Activated T-helper 9 cell treated with anti-CD3 and anti-CD28 coated beads, Interleukin-2, amount 50 U/mL, for 16 hours (primary cell): ENCODE measurements at regions not wholly inside any gene's neighbourhood (a gene's known extent, or its start where the extent isn't known, plus 50 kb on each side); places are given as distances from the start of the nearest gene placed in this dataset.
"Not testable (repeated sequence)": the region's sequence is repeated elsewhere in the genome, so short reads cannot be mapped to it uniquely, and the experiment has no call there.

Experiments
- DNase-seq: peaks from one replicate; pipeline ENCODE4 v3.0.0-alpha.2; 2020; ENCODE audit warnings: low read depth

GRCh38 chr20:23299673-23300050, 50.9 kb upstream of the NXT1 start:
- no peak for DNase-seq

- no peak for DNase-seq
Observed at GRCh38 chr20:23298926-23299672, 51.5 kb upstream of the NXT1 start.

GRCh38 chr20:23298155-23298554, 52.4 kb upstream of the NXT1 start:
- no peak for DNase-seq

- DNase-seq = no peak
Observed at GRCh38 chr20:23296841-23297701, 53.5 kb upstream of the NXT1 start.

- no peak for DNase-seq
Observed at GRCh38 chr20:23295934-23296333, 54.7 kb upstream of the NXT1 start.

- no peak for DNase-seq
Observed at GRCh38 chr20:23294671-23295070, 55.9 kb upstream of the NXT1 start.

- DNase-seq = no peak
Observed at GRCh38 chr20:23294166-23294565, 56.4 kb upstream of the NXT1 start.

GRCh38 chr20:23293689-23294088, 56.9 kb upstream of the NXT1 start:
- no peak for DNase-seq

- not testable (repeated sequence) for DNase-seq
Observed at GRCh38 chr20:23292311-23292710, 58.3 kb upstream of the NXT1 start.

- DNase-seq = no peak
Observed at GRCh38 chr20:23291575-23292240, 58.9 kb upstream of the NXT1 start.

GRCh38 chr20:23290761-23291574, 59.6 kb upstream of the NXT1 start:
- DNase-seq = no peak

- DNase-seq = no peak
Observed at GRCh38 chr20:23289724-23290395, 60.7 kb upstream of the NXT1 start.

- no peak for DNase-seq
Observed at GRCh38 chr20:23289249-23289648, 61.3 kb upstream of the NXT1 start.

- DNase-seq = no peak
Observed at GRCh38 chr20:23287354-23288190, 63.0 kb upstream of the NXT1 start.

GRCh38 chr20:23286346-23286745, 64.2 kb upstream of the NXT1 start:
- no peak for DNase-seq

GRCh38 chr20:23285536-23285935, 65.1 kb upstream of the NXT1 start:
- no peak for DNase-seq

- DNase-seq = no peak
Observed at GRCh38 chr20:23284009-23284408, 66.6 kb upstream of the NXT1 start.

GRCh38 chr20:23283096-23283850, 67.3 kb upstream of the NXT1 start:
- no peak for DNase-seq

GRCh38 chr20:23282546-23282945, 68.0 kb upstream of the NXT1 start:
- DNase-seq = no peak

GRCh38 chr20:23282111-23282510, 68.5 kb upstream of the NXT1 start:
- DNase-seq = no peak
